GM10248 (cell line): ENCODE measurements at regions not wholly inside any gene's neighbourhood (a gene's known extent, or its start where the extent isn't known, plus 50 kb on each side); places are given as distances from the start of the nearest gene placed in this dataset.

ENCODE experiments used
- CTCF ChIA-PET: fragments of 300-600 bp; sonication (Branson Sonifier 250); formaldehyde crosslinking; extraction: SDS; loops from one replicate; lab custom pipeline; 2021; ENCODE audit warnings: antibody characterized with exemption; lab: Yijun Ruan, JAX
- POLR2A ChIA-PET: fragments of 350-650 bp; sonication (Branson Sonifier 250); formaldehyde crosslinking; extraction: SDS; loops from one replicate; lab custom pipeline; 2020; ENCODE audit warnings: antibody characterized with exemption; lab: Yijun Ruan, JAX
- DNase-seq: peaks from one replicate; pipeline ENCODE4 v3.0.0; 2012; ENCODE audit errors: extremely low spot score
- TF ChIP-seq, protein P1 (sequence below): IDR thresholded peaks from 2 replicates; pipeline ENCODE4 v1.5.1; 2012; ENCODE audit warnings: mild to moderate bottlenecking, low read depth; ENCODE audit errors: extremely low read depth, missing control alignments, control extremely low read depth

DNA sequence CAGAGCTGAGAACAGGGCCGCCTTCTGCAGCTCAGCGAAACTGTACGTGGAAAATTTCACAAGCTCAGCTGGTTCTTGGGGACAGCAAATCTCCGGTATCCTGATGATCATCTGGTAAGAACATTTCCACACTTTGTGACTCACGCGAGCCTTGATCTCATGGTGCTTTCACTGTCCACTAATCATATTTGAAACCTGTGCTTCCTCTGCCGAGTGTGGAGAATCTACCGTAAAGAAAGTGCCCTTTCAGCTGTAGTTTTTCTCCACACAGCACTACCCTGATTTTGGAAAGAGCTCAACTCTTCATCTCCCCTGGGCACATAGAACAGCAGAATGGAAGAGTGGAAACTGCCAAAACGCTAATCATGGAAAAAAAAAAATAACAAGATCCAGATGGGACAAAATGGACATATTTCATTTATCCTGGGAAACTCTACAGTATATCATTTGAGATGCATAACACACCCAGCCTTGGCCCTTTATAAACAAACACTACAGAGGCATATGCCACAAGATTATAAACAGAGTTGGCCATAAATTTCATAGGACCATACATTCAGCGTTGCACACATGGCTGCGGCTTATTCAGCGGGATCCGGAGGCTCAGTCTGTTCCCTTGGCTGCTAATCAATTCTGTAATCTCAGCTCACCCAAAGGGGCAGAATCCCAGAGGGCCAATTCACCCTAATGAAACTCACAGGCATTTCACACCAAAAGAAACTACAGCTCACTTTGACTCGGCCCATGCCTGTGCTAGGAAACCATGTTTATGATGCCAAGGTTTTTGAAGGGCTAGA is 434.5 kb downstream of the HDGFL1 start:
- TF ChIP-seq, protein P1, sequence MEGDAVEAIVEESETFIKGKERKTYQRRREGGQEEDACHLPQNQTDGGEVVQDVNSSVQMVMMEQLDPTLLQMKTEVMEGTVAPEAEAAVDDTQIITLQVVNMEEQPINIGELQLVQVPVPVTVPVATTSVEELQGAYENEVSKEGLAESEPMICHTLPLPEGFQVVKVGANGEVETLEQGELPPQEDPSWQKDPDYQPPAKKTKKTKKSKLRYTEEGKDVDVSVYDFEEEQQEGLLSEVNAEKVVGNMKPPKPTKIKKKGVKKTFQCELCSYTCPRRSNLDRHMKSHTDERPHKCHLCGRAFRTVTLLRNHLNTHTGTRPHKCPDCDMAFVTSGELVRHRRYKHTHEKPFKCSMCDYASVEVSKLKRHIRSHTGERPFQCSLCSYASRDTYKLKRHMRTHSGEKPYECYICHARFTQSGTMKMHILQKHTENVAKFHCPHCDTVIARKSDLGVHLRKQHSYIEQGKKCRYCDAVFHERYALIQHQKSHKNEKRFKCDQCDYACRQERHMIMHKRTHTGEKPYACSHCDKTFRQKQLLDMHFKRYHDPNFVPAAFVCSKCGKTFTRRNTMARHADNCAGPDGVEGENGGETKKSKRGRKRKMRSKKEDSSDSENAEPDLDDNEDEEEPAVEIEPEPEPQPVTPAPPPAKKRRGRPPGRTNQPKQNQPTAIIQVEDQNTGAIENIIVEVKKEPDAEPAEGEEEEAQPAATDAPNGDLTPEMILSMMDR = no peak
- POLR2A ChIA-PET = no interaction called here
- DNase-seq = no peak
- CTCF ChIA-PET = interaction anchor here (0.8 kb wide), 1 partner anchor 11 kb away, joined by 3 read pairs; no protein-coding TSS in a partner anchor

DNA sequence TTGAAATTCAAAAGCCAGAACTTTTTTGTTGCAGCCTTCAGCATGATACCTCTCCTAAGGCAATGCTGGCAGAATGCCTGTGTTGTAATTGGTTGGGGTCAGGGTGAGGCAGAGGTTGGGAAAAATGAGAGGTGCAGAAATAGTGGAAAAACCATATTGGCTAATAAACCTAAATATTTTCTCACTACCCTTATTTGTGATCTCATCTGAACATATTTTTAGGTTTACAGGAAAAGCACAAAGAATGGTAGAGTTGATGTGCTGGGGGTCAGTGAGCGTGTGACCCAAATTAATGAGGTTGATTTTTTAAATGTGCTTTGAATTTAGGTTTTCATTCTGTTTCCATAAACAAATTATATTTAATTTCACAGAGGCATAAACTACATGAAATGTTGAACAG is 437.3 kb downstream of the HDGFL1 start:
- DNase-seq = no peak
- ChIA-PET CTCF (interaction anchor here (1.2 kb wide), 1 partner anchor 12 kb away, joined by 3 read pairs; no protein-coding TSS in a partner anchor), POLR2A (no interaction called here)
- TF ChIP-seq, protein P1 = no peak

DNA sequence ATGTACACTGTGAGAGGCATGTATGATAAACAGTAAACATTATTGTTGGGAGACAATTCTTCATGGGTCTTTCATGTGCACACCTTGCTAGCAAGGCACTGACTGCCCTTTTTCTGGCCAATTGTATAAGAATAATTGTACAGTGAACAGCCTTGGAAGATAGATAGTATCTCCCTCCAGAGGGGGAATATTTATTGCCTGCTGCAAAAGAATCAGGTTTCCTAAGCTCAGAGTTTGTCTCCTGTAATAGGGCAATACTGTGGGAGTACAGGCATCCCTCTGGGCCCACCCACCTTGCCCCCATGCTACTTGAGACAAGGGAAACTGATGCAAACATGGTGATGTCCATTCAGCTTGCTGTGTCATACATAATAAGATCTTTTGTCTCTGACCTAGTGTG is 442.2 kb downstream of the HDGFL1 start:
- TF ChIP-seq, protein P1 = no peak
- ChIA-PET CTCF (interaction anchor here (1.2 kb wide), 2 partner anchors 9 to 12 kb away, joined by 3 to 5 read pairs; no protein-coding TSS in a partner anchor), POLR2A (no interaction called here)
- DNase-seq = no peak

DNA sequence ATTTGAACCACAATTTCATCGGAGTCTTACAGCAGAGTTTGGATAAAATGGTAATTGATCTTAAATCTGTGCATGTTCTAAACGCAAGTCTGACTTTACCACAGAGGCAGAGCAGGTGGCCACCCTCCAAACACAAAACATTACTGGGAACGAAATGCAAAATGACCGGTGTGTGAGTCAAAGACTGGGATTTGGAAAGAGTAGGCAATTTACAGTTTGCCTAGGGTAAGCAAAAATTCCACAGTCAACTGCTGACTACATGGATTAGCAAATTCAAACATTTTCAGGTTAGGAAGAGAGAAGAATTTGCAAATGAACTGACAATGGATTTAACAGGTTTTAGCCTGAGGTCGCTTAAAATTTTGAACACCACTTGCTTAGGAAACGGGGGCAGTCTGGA is 444.4 kb downstream of the HDGFL1 start:
- CTCF ChIA-PET = no interaction called here
- TF ChIP-seq, protein P1 = no peak
- POLR2A ChIA-PET = no interaction called here
- DNase-seq = no peak

DNA sequence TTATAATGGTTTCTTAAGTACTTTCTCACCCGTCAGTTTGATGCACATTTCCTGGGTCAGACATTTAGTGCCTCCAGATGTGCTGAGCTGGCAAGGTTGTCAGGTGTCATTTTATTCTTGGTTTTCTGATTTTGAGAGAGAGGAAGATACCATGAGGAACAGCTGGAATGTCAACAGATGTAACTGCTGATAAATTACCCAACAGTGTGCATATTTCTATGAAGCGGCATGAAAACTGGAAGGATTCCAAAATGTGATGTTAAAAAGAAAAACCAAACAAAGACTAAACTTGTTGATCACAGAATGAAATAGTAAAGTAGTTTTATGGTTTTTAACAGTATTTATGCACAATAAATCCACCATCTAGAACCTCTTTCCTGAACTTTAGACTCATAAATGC is 447.3 kb downstream of the HDGFL1 start:
- CTCF ChIA-PET = no interaction called here
- TF ChIP-seq, protein P1 = no peak
- POLR2A ChIA-PET = no interaction called here
- DNase-seq = no peak

DNA sequence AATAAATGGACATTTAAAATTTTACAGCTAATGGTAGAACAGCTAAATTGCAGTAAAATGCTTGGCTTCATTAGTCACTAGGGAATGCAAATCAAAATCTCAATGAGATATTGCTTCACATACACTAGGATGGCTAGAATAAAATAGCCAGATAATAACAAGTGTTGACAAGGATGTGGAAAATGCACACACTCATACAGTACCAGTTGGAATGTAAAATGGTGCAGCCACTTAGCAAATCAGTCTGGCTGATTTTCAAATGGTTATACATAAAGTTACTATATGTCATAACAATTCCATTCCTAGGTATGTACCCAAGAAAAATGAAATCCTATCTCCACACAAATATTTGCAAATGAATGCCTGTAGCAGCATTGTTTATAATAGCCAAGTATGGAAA is 452.1 kb downstream of the HDGFL1 start:
- CTCF ChIA-PET = no interaction called here

More for the DNA sequence above, 452.1 kb downstream of the HDGFL1 start:
- no peak for DNase-seq
- POLR2A ChIA-PET = no interaction called here
- TF ChIP-seq, protein P1 = no peak
